Gastroesophageal sphincter (tissue), 4 donors: ENCODE measurements at regions not wholly inside any gene's neighbourhood (a gene's known extent, or its start where the extent isn't known, plus 50 kb on each side); places are given as distances from the start of the nearest gene placed in this dataset.

Experiments
- ATAC-seq: fragments of 150-250 bp; one replicate; pipeline ENCODE4 v1.9.1; 2016; ENCODE audit warnings: mild to moderate bottlenecking, moderate library complexity
- H3K27ac ChIP-seq, 4 donors: fragments of 200-600 bp; sonication (generic) in 3 of 4; 1 replicate in 3 of 4; 2 replicates in 1 of 4; pipeline ENCODE4 v1.5.1; 2016 to 2019
- H3K27me3 ChIP-seq: fragments of 200-600 bp; sonication (generic); one replicate; pipeline ENCODE4 v1.5.1; 2019
- H3K36me3 ChIP-seq, 2 donors: fragments of 200-600 bp; sonication (generic); one replicate each; pipeline ENCODE4 v1.5.1; 2019; ENCODE audit warnings: control low read depth in 1 of 2
- H3K4me1 ChIP-seq, 3 donors: fragments of 200-600 bp; sonication (generic); 1 replicate in 2 of 3; 2 replicates in 1 of 3; pipeline ENCODE4 v1.5.1; 2016 to 2019; ENCODE audit warnings: control low read depth in 2 of 3
- H3K4me3 ChIP-seq, 2 donors: fragments of 200-600 bp; sonication (generic); one replicate each; pipeline ENCODE4 v1.5.1; 2019; ENCODE audit warnings: mild to moderate bottlenecking in 1 of 2, moderate library complexity in 1 of 2
- H3K9me3 ChIP-seq, 3 donors: fragments of 200-600 bp; sonication (generic); one replicate each; pipeline ENCODE4 v1.5.1; 2017 to 2019; ENCODE audit warnings: control low read depth in 2 of 3
- CTCF ChIP-seq, 4 experiments: fragments of 200-600 bp in 2 of 4; fragments of 450-650 bp in 2 of 4; sonication (generic) in 1 of 4; IDR thresholded peaks; one replicate each; pipeline ENCODE4 v1.5.1; 2017 to 2019; ENCODE audit warnings: antibody characterized with exemption in 4 of 4, mild to moderate bottlenecking in 2 of 4, moderate library complexity in 2 of 4
- EP300 ChIP-seq: sonication (generic); formaldehyde crosslinking; IDR thresholded peaks from one replicate; pipeline ENCODE4 v1.6.1; 2017; ENCODE audit warnings: antibody characterized with exemption, mild to moderate bottlenecking
- POLR2A ChIP-seq, 2 donors: fragments of 450-650 bp; IDR thresholded peaks; one replicate each; pipeline ENCODE4 v1.6.1; 2017; ENCODE audit warnings: antibody characterized with exemption in 2 of 2, mild to moderate bottlenecking in 2 of 2, moderate library complexity in 1 of 2
- POLR2AphosphoS5 ChIP-seq: sonication (generic); formaldehyde crosslinking; IDR thresholded peaks from one replicate; pipeline ENCODE4 v1.6.1; 2017; ENCODE audit warnings: antibody characterized with exemption
- whole genome bisulfite sequencing, 2 donors: methylation state at CpG; one replicate each; pipeline ENCODE4 v1.1.5; 2018; ENCODE audit warnings: low coverage in 1 of 2; 5-methylcytosine and 5-hydroxymethylcytosine counted together

GRCh38 chr10:10660054-10660453 lies 357.6 kb upstream of the CELF2 start:
- Histone ChIP-seq H3K27ac (no peak overlapping the region), H3K9me3 (peaks cover 0 to 6% (median 0%) of the 10 kb centered on the region in 3 donors), H3K27me3 (no peaks in the 10 kb centered on the region), H3K36me3 (no peaks in the 10 kb centered on the region), H3K4me3 (no peak overlapping the region), H3K4me1 (peaks cover 4 to 35% (median 4%) of the 10 kb centered on the region in 3 donors)
- TF ChIP-seq POLR2AphosphoS5 (no peak), CTCF (IDR thresholded peaks at IDR 0.05) (no peak), POLR2A (IDR thresholded peaks at IDR 0.05) (no peak), EP300 (no peak)
- 88 to 100% methylated on average over 1 of the region's 1 CpG for WGBS, 2 donors
- no peak for ATAC-seq

GRCh38 chr10:10661176-10661575 lies 356.5 kb upstream of the CELF2 start:
- ATAC-seq = no peak
- Histone ChIP-seq H3K27me3 (no peaks in the 10 kb centered on the region), H3K27ac (no peak overlapping the region), H3K4me3 (no peak overlapping the region), H3K4me1 (peaks cover 4 to 43% (median 4%) of the 10 kb centered on the region in 3 donors), H3K9me3 (peaks cover 0 to 6% (median 0%) of the 10 kb centered on the region in 3 donors), H3K36me3 (no peaks in the 10 kb centered on the region)
- no peak for TF ChIP-seq EP300
- no peak for TF ChIP-seq POLR2A (IDR thresholded peaks at IDR 0.05)
- peak; percentile 32 for TF ChIP-seq POLR2AphosphoS5
- no peak for TF ChIP-seq CTCF (IDR thresholded peaks at IDR 0.05)
- 14 to 28% methylated on average over 4 of the region's 4 CpGs for WGBS, 2 donors

- ATAC-seq = peak; percentile 52
- Histone ChIP-seq H3K4me3 (no peak overlapping the region), H3K27ac (peak overlapping the region in 1 of 4 donors; percentile 49), H3K27me3 (no peaks in the 10 kb centered on the region), H3K9me3 (peaks cover 0 to 6% (median 0%) of the 10 kb centered on the region in 3 donors), H3K36me3 (no peaks in the 10 kb centered on the region), H3K4me1 (peaks cover 4 to 53% (median 4%) of the 10 kb centered on the region in 3 donors)
- 55 to 72% methylated on average over 6 of the region's 6 CpGs for WGBS, 2 donors
- TF ChIP-seq CTCF (IDR thresholded peaks at IDR 0.05) (no peak), POLR2AphosphoS5 (no peak), POLR2A (IDR thresholded peaks at IDR 0.05) (no peak), EP300 (no peak)
Observed at GRCh38 chr10:10662716-10663408, 354.8 kb upstream of the CELF2 start.

- Histone ChIP-seq H3K4me1 (peaks cover 3 to 46% (median 4%) of the 10 kb centered on the region in 3 donors), H3K36me3 (no peaks in the 10 kb centered on the region), H3K27ac (peak overlapping the region in 1 of 4 donors; percentile 49), H3K9me3 (peaks cover 0 to 6% (median 0%) of the 10 kb centered on the region in 3 donors), H3K4me3 (no peak overlapping the region), H3K27me3 (no peaks in the 10 kb centered on the region)
- ATAC-seq = peak; percentile 40
- 38 to 66% methylated on average over 3 of the region's 3 CpGs for WGBS, 2 donors
- TF ChIP-seq CTCF (IDR thresholded peaks at IDR 0.05) (no peak), POLR2A (IDR thresholded peaks at IDR 0.05) (no peak), EP300 (no peak), POLR2AphosphoS5 (no peak)
Observed at GRCh38 chr10:10663622-10664021, 354.1 kb upstream of the CELF2 start.

GRCh38 chr10:10665750-10666149 lies 351.9 kb upstream of the CELF2 start:
- peaks cover 0 to 40% (median 4%) of the 10 kb centered on the region in 3 donors for H3K4me1 ChIP-seq
- no peaks in the 10 kb centered on the region for H3K36me3 ChIP-seq
- 26 to 44% methylated on average over 6 of the region's 6 CpGs for WGBS, 2 donors
- H3K9me3 ChIP-seq = no peaks in the 10 kb centered on the region
- H3K27me3 ChIP-seq = no peaks in the 10 kb centered on the region
- no peak for TF ChIP-seq POLR2A (IDR thresholded peaks at IDR 0.05)
- TF ChIP-seq CTCF (IDR thresholded peaks at IDR 0.05) = no peak
- TF ChIP-seq POLR2AphosphoS5 = peak; percentile 8
- no peak for TF ChIP-seq EP300
- no peak overlapping the region for H3K27ac ChIP-seq
- ATAC-seq = no peak
- no peak overlapping the region for H3K4me3 ChIP-seq
